Esophagus muscularis mucosa (tissue), 4 donors: ENCODE measurements at regions not wholly inside any gene's neighbourhood (a gene's known extent, or its start where the extent isn't known, plus 50 kb on each side); places are given as distances from the start of the nearest gene placed in this dataset.

Source experiments
- EP300 ChIP-seq: sonication (generic); formaldehyde crosslinking; IDR thresholded peaks from one replicate; pipeline ENCODE4 v1.6.1; 2017; ENCODE audit warnings: antibody characterized with exemption
- POLR2A ChIP-seq: fragments of 450-650 bp; IDR thresholded peaks from one replicate; pipeline ENCODE4 v1.6.1; 2017; ENCODE audit warnings: antibody characterized with exemption, moderate library complexity, mild to moderate bottlenecking, low read depth
- POLR2AphosphoS5 ChIP-seq, 2 donors: sonication (generic); formaldehyde crosslinking; IDR thresholded peaks; one replicate each; pipeline ENCODE4 v1.6.1; 2017; ENCODE audit warnings: antibody characterized with exemption in 2 of 2
- TF ChIP-seq, protein P1 (sequence below), 3 experiments: fragments of 200-600 bp in 2 of 3; fragments of 450-650 bp in 1 of 3; sonication (generic) in 2 of 3; IDR thresholded peaks; one replicate each; pipeline ENCODE4 v1.5.1; 2017 to 2019; ENCODE audit warnings: antibody characterized with exemption in 3 of 3, mild to moderate bottlenecking in 2 of 3, moderate library complexity in 1 of 3

GRCh38 chr14:65832431-65833266 is 420.1 kb downstream of the FUT8 start:
- TF ChIP-seq, protein P1, sequence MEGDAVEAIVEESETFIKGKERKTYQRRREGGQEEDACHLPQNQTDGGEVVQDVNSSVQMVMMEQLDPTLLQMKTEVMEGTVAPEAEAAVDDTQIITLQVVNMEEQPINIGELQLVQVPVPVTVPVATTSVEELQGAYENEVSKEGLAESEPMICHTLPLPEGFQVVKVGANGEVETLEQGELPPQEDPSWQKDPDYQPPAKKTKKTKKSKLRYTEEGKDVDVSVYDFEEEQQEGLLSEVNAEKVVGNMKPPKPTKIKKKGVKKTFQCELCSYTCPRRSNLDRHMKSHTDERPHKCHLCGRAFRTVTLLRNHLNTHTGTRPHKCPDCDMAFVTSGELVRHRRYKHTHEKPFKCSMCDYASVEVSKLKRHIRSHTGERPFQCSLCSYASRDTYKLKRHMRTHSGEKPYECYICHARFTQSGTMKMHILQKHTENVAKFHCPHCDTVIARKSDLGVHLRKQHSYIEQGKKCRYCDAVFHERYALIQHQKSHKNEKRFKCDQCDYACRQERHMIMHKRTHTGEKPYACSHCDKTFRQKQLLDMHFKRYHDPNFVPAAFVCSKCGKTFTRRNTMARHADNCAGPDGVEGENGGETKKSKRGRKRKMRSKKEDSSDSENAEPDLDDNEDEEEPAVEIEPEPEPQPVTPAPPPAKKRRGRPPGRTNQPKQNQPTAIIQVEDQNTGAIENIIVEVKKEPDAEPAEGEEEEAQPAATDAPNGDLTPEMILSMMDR (IDR thresholded peaks at IDR 0.05) = no peak
- TF ChIP-seq POLR2AphosphoS5 (IDR thresholded peaks at IDR 0.05) = no peak
- TF ChIP-seq EP300 = no peak
- TF ChIP-seq POLR2A = no peak
